Sciatic nerve (tissue), 2 donors: ENCODE measurements at regions not wholly inside any gene's neighbourhood (a gene's known extent, or its start where the extent isn't known, plus 50 kb on each side); places are given as distances from the start of the nearest gene placed in this dataset.
"Not testable (repeated sequence)": the region's sequence is repeated elsewhere in the genome, so short reads cannot be mapped to it uniquely, and the experiment has no call there.

Source experiments
- ATAC-seq: fragments of 200-7000 bp; cut with Tn5 transposase; one replicate; pipeline ENCODE4 v1.9.1; 2020; ENCODE audit warnings: mild to moderate bottlenecking, moderate library complexity
- DNase-seq: peaks from one replicate; pipeline ENCODE4 v3.0.0-alpha.2; 2020; ENCODE audit warnings: low spot score
- intact Hi-C: fragments of 100-400 bp; cut with DNase I; formaldehyde crosslinking; loops from one replicate; pipeline ENCODE4 v1.14.2; 2022
- donor health status: DM: no; HTN: no; CAD: no.
- donor health status: DM: no; HTN: no; CAD: no.

DNA sequence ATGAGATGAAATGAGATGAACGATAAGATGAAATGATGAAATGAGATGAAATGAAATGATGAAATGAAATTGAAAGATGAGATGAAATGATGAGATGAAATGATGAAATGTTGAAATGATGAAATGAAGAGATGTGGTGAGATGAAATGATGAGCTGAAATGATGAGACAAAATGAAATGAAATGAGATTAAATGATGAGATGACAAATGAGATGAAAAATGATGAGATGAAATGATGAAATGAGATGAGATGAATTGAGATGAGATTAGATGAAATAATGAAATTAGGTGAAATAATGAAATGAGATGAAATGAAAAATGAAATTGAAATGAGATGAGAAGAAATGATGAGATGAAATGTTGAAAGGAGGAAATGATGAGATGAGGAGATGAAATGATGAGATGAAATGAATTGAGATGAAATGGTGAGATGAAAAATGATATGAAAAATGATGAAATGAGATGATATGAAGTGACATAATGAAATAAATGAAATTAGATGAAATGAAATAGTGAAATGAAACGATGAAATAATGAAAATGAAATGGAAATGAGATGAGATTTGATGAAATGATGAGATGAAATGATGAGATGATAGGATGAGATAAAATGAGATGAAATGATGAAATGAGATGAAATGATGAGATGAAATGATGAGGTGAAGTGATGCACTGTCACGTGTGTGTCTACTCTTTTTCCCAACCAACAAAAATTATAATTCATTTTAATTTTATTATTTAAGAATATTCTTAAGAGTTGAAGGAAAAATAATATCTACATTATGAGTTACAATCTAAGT lies 58.0 kb downstream of the CCT8L2 start:
- intact Hi-C loops, ATAC-seq, DNase-seq: not testable (repeated sequence)

DNA sequence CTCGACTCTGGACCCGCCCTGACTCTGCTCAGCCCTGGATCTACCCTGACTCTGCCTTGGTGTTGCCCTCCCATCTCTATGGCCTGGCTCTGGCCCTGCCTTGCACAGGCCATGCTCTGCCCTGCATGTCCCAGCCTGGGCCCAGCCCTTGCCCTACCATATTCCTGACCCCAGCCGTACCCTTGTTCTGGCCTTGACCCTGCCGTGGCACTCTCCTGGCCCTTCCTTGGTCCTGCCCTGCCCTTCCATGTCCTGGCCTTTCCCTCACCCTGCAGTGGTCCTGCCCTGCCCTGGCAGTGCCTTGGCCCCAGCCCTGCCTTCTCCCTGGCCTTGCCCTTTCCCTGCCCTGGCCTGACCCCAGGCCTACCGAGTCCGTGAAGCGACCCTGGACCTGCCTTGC lies 60.9 kb downstream of the CCT8L2 start:
- ATAC-seq, DNase-seq, intact Hi-C loops: not testable (repeated sequence)

DNA sequence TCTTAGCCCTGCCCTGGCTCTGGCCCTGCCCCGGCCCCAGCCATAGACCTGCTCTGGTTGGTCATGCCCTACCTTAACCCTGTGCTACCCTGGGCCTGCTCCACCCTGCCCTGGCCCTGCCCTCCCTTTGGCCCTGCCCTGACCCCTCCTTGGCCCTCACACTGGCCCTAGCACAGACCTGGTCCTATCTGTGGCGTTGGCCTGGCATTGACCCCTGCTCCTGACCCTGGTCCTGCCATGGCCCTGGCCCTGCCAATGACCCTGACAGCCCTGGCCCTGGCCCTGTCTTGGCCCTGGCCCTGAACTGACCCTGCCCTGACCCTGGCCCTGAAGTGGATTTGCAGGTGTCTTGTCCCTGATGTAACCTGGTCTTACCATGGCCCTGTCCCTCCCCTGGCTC lies 63.3 kb downstream of the CCT8L2 start:
- ATAC-seq, DNase-seq, intact Hi-C loops: not testable (repeated sequence)

DNA sequence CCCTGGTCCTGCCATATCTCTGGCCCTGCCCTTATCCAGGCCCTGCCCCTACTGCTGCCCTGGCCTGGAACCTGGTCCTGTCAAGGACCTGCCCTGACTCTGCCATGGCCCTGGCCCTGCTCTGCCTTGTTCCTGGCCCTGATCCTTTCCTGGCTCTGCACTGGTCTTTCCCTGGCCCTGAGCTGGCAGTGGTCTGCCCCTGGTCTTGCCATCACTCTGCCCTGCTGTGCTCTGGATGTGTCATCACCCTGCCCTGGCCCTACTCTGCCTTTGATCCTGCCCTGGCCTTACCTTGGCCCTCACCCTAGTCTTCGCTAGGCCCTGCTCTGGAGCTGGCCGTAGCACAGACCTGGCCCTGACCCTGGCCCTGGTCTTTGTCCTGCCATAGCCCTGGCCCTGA lies 64.9 kb downstream of the CCT8L2 start:
- ATAC-seq, intact Hi-C loops: not testable (repeated sequence)
- DNase-seq, result peak; percentile 10

DNA sequence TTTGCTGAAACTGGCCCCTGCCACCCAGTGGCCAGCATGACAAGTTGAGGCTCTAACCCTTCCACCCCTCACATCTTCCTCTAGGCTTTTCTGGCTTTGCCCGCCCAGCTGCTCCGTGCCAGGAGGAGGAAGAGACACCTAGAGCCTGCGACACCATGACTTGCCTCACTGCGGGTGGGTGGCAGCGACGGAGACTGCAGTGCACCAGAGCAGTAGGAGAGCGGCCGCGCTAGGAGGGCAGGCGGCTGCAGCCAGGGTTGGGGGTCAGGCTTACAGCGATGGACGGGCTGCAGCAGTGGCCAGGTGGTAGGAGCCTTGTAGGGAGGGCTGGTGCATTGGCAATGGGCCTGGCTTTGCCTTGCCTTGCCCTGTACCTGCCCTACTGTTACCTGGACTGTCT lies 65.7 kb downstream of the CCT8L2 start:
- ATAC-seq, intact Hi-C loops: not testable (repeated sequence)
- DNase-seq, result peak; percentile 27
